ENCODE measurements at regions not wholly inside any gene's neighbourhood (a gene's known extent, or its start where the extent isn't known, plus 50 kb on each side); places are given as distances from the start of the nearest gene placed in this dataset.
"Not testable (repeated sequence)": the region's sequence is repeated elsewhere in the genome, so short reads cannot be mapped to it uniquely, and the experiment has no call there.

GRCh38 chr1:148432318-148432717, 50.8 kb downstream of the PPIAL4G start:
- H3K4me3 ChIP-seq (ENCODE audit: low read length); H3K4me1 ChIP-seq (ENCODE audit: control insufficient read depth, insufficient read depth, low read length); H3K9ac ChIP-seq (ENCODE audit: low read length); H3K27me3 ChIP-seq (ENCODE audit: control insufficient read depth, insufficient read depth, low read length); H3K27ac ChIP-seq (ENCODE audit: low read depth, low read length); H3K36me3 ChIP-seq (ENCODE audit: control insufficient read depth, insufficient read depth, low read length): not testable (repeated sequence)

- H3K27ac ChIP-seq (ENCODE audit: low read depth, low read length); H3K9ac ChIP-seq (ENCODE audit: low read length); H3K27me3 ChIP-seq (ENCODE audit: control insufficient read depth, insufficient read depth, low read length); H3K4me1 ChIP-seq (ENCODE audit: control insufficient read depth, insufficient read depth, low read length); H3K36me3 ChIP-seq (ENCODE audit: control insufficient read depth, insufficient read depth, low read length); H3K4me3 ChIP-seq (ENCODE audit: low read length): not testable (repeated sequence)
These were observed 53.2 kb downstream of the PPIAL4G start for GRCh38 chr1:148429856-148430255.

GRCh38 chr1:148426940-148427611, 56.0 kb downstream of the PPIAL4G start:
- not testable (repeated sequence) for H3K27me3 ChIP-seq (ENCODE audit: control insufficient read depth, insufficient read depth, low read length); H3K36me3 ChIP-seq (ENCODE audit: control insufficient read depth, insufficient read depth, low read length); H3K27ac ChIP-seq (ENCODE audit: low read depth, low read length); H3K4me3 ChIP-seq (ENCODE audit: low read length); H3K9ac ChIP-seq (ENCODE audit: low read length); H3K4me1 ChIP-seq (ENCODE audit: control insufficient read depth, insufficient read depth, low read length)

GRCh38 chr1:148426385-148426784, 56.7 kb downstream of the PPIAL4G start:
- H3K9ac ChIP-seq (ENCODE audit: low read length); H3K27me3 ChIP-seq (ENCODE audit: control insufficient read depth, insufficient read depth, low read length): not testable (repeated sequence)

GRCh38 chr1:148424143-148425003, 58.7 kb downstream of the PPIAL4G start:
- H3K27me3 ChIP-seq (ENCODE audit: control insufficient read depth, insufficient read depth, low read length); H3K9ac ChIP-seq (ENCODE audit: low read length); H3K4me1 ChIP-seq (ENCODE audit: control insufficient read depth, insufficient read depth, low read length); H3K36me3 ChIP-seq (ENCODE audit: control insufficient read depth, insufficient read depth, low read length); H3K27ac ChIP-seq (ENCODE audit: low read depth, low read length); H3K4me3 ChIP-seq (ENCODE audit: low read length): not testable (repeated sequence)

More at GRCh38 chr1:148426385-148426784, 56.7 kb downstream of the PPIAL4G start:
- not testable (repeated sequence) for H3K36me3 ChIP-seq (ENCODE audit: control insufficient read depth, insufficient read depth, low read length); H3K4me1 ChIP-seq (ENCODE audit: control insufficient read depth, insufficient read depth, low read length); H3K27ac ChIP-seq (ENCODE audit: low read depth, low read length); H3K4me3 ChIP-seq (ENCODE audit: low read length)

GRCh38 chr1:148422921-148423320, 60.2 kb downstream of the PPIAL4G start:
- not testable (repeated sequence) for H3K4me3 ChIP-seq (ENCODE audit: low read length); H3K36me3 ChIP-seq (ENCODE audit: control insufficient read depth, insufficient read depth, low read length); H3K9ac ChIP-seq (ENCODE audit: low read length); H3K4me1 ChIP-seq (ENCODE audit: control insufficient read depth, insufficient read depth, low read length); H3K27ac ChIP-seq (ENCODE audit: low read depth, low read length); H3K27me3 ChIP-seq (ENCODE audit: control insufficient read depth, insufficient read depth, low read length)

- not testable (repeated sequence) for H3K36me3 ChIP-seq (ENCODE audit: control insufficient read depth, insufficient read depth, low read length); H3K9ac ChIP-seq (ENCODE audit: low read length); H3K27me3 ChIP-seq (ENCODE audit: control insufficient read depth, insufficient read depth, low read length); H3K4me1 ChIP-seq (ENCODE audit: control insufficient read depth, insufficient read depth, low read length); H3K4me3 ChIP-seq (ENCODE audit: low read length); H3K27ac ChIP-seq (ENCODE audit: low read depth, low read length)
These were observed 65.9 kb downstream of the PPIAL4G start for GRCh38 chr1:148417241-148417640.

DNA sequence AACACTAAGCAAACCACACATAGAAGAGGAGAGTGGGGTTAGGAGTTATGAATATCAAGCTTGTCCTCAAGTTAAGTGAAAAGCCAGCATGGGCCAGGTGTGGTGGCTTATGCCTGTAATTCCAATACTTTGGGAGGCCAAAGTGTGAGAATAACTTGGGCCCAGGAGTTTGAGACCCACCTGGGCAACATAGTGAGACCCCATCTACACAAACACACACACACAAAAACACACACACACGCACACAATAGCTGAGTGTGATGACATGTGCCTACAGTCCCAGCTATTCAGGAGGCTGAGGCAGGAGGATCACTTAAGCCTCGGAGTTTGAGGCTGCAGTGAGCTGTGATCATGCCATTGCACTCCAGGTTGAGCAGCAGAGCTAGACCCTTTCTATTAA, 69.7 kb downstream of the PPIAL4G start:
- H3K9ac ChIP-seq (ENCODE audit: low read length); H3K4me3 ChIP-seq (ENCODE audit: low read length); H3K27me3 ChIP-seq (ENCODE audit: control insufficient read depth, insufficient read depth, low read length); H3K27ac ChIP-seq (ENCODE audit: low read depth, low read length); H3K36me3 ChIP-seq (ENCODE audit: control insufficient read depth, insufficient read depth, low read length); H3K4me1 ChIP-seq (ENCODE audit: control insufficient read depth, insufficient read depth, low read length): not testable (repeated sequence)

DNA sequence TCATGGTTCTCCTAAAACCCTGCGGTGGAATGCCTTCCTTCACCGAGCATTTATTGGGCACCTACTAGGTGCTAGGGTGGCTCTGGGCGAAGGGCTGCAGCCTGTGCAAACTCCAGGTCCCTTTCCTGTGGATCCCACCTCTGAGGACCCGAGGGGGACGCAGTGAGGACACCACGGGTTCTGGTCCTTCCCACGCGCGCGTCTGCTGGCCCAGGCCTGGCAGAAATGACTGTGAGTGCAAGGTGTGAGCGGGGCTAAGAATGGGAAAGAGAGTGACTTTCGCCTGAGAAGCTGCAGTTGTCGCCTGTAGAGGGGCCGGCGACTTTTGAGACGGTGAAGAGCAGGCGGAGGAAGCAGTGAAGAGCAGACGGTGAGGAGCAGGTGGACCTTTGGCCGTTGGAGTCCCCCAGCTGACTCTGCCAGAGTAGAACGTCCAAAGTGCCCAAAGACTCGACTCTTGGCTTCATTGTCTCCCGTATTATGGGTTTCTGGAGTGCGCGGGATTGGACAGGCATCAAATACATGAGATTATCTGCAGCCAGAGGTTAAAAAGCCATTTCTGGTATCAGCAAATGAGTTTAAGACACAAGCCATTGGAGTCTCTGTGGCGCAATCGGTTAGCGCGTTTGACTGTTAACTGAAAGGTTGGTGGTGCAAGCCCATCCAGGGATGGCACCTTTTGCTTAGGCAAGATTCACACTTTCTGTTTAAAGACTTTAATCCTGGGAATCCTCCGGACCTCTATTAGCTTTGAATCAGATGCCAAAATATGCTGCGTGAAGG, 78.1 kb downstream of the PPIAL4G start:
- not testable (repeated sequence) for H3K4me1 ChIP-seq (ENCODE audit: control insufficient read depth, insufficient read depth, low read length); H3K9ac ChIP-seq (ENCODE audit: low read length); H3K36me3 ChIP-seq (ENCODE audit: control insufficient read depth, insufficient read depth, low read length); H3K27me3 ChIP-seq (ENCODE audit: control insufficient read depth, insufficient read depth, low read length); H3K4me3 ChIP-seq (ENCODE audit: low read length); H3K27ac ChIP-seq (ENCODE audit: low read depth, low read length)

DNA sequence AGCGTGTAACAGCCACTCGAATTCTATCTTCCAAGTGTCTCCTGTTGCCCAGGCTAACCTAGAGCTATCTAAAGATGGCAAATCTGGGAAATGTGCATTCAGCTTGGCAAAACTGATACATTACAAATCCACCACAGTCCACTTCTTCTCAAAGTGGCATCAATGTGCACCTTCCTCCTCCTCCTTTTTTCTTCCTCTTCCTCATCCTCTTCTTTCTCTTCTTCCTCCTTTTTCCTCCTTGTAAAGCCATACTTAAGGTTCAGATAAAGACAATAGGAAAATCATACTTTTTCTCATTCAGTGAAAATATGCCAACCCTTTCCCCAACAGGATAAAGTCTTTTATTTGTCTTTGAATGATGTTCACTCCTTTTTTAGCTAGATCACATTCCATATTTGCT, 79.2 kb downstream of the PPIAL4G start:
- not testable (repeated sequence) for H3K36me3 ChIP-seq (ENCODE audit: control insufficient read depth, insufficient read depth, low read length); H3K27me3 ChIP-seq (ENCODE audit: control insufficient read depth, insufficient read depth, low read length); H3K27ac ChIP-seq (ENCODE audit: low read depth, low read length); H3K4me3 ChIP-seq (ENCODE audit: low read length); H3K4me1 ChIP-seq (ENCODE audit: control insufficient read depth, insufficient read depth, low read length); H3K9ac ChIP-seq (ENCODE audit: low read length)

- not testable (repeated sequence) for H3K27ac ChIP-seq (ENCODE audit: low read depth, low read length); H3K36me3 ChIP-seq (ENCODE audit: control insufficient read depth, insufficient read depth, low read length); H3K4me3 ChIP-seq (ENCODE audit: low read length); H3K27me3 ChIP-seq (ENCODE audit: control insufficient read depth, insufficient read depth, low read length); H3K9ac ChIP-seq (ENCODE audit: low read length); H3K4me1 ChIP-seq (ENCODE audit: control insufficient read depth, insufficient read depth, low read length)
These were observed 80.0 kb downstream of the PPIAL4G start for GRCh38 chr1:148403085-148403456.

- peak overlapping the region; percentile 76 for H3K4me3 ChIP-seq (ENCODE audit: low read length)
- not testable (repeated sequence) for H3K4me1 ChIP-seq (ENCODE audit: control insufficient read depth, insufficient read depth, low read length); H3K27ac ChIP-seq (ENCODE audit: low read depth, low read length); H3K9ac ChIP-seq (ENCODE audit: low read length); H3K27me3 ChIP-seq (ENCODE audit: control insufficient read depth, insufficient read depth, low read length); H3K36me3 ChIP-seq (ENCODE audit: control insufficient read depth, insufficient read depth, low read length)
These were observed 80.7 kb downstream of the PPIAL4G start for GRCh38 chr1:148402152-148403084.

Measured in rectal smooth muscle tissue (tissue), 1 donor.